MM.1S (cell line): ENCODE measurements at regions not wholly inside any gene's neighbourhood (a gene's known extent, or its start where the extent isn't known, plus 50 kb on each side); places are given as distances from the start of the nearest gene placed in this dataset.

Experiments
- DNase-seq: peaks from one replicate; pipeline ENCODE4 v3.0.0-alpha.2; 2015
- H2AFZ ChIP-seq: fragments of 300-600 bp; sonication (generic); 2 replicates; pipeline ENCODE4 v1.6.0; 2016; ENCODE audit warnings: antibody characterized with exemption, low read length
- H3F3A ChIP-seq: fragments of 300-600 bp; sonication (generic); 2 replicates; pipeline ENCODE4 v1.6.1; 2016; ENCODE audit warnings: mild to moderate bottlenecking, antibody characterized with exemption, low read length, moderate library complexity, mixed read lengths; ENCODE audit not compliant: insufficient read depth
- H3K27ac ChIP-seq: fragments of 300-600 bp; sonication (generic); 2 replicates; pipeline ENCODE4 v1.5.1; 2016; ENCODE audit warnings: mild to moderate bottlenecking, low read length
- H3K27me3 ChIP-seq: fragments of 300-600 bp; sonication (generic); replicated peaks from 2 replicates; pipeline ENCODE4 v1.6.0; 2016; ENCODE audit warnings: low read length; ENCODE audit not compliant: insufficient read depth
- H3K36me3 ChIP-seq: fragments of 300-600 bp; sonication (generic); replicated peaks from 2 replicates; pipeline ENCODE4 v1.6.1; 2016; ENCODE audit warnings: mild to moderate bottlenecking, low read length, mixed read lengths; ENCODE audit not compliant: insufficient read depth
- H3K4me1 ChIP-seq: fragments of 300-600 bp; sonication (generic); 2 replicates; pipeline ENCODE4 v1.6.1; 2016; ENCODE audit warnings: low read length, mixed read lengths
- H3K4me2 ChIP-seq: fragments of 300-600 bp; sonication (generic); 2 replicates; pipeline ENCODE4 v1.6.0; 2016; ENCODE audit warnings: low read depth, low read length
- H3K4me3 ChIP-seq: fragments of 300-600 bp; sonication (generic); 2 replicates; pipeline ENCODE4 v1.5.1; 2016; ENCODE audit warnings: low read length, mixed read lengths
- H3K79me2 ChIP-seq: fragments of 300-600 bp; sonication (generic); 2 replicates; pipeline ENCODE4 v1.6.1; 2016; ENCODE audit warnings: mixed run types, low read length, mixed read lengths
- H3K9ac ChIP-seq: fragments of 300-600 bp; sonication (generic); 2 replicates; pipeline ENCODE4 v1.6.1; 2016; ENCODE audit warnings: low read length, mixed read lengths
- H3K9me2 ChIP-seq: fragments of 300-600 bp; sonication (generic); replicated peaks from 2 replicates; pipeline ENCODE4 v1.6.1; 2016; ENCODE audit warnings: mild to moderate bottlenecking, low read length, mixed read lengths; ENCODE audit not compliant: insufficient read depth
- H3K9me3 ChIP-seq: fragments of 300-600 bp; sonication (generic); replicated peaks from 2 replicates; pipeline ENCODE4 v1.6.1; 2016; ENCODE audit warnings: mild to moderate bottlenecking, low read length, mixed read lengths; ENCODE audit not compliant: insufficient read depth
- H4K20me1 ChIP-seq: fragments of 300-600 bp; sonication (generic); 2 replicates; pipeline ENCODE4 v1.6.1; 2016; ENCODE audit warnings: mild to moderate bottlenecking, low read length, moderate library complexity, mixed read lengths; ENCODE audit not compliant: insufficient read depth
- CTCF ChIP-seq: fragments of 300-600 bp; sonication (generic); IDR thresholded peaks from 2 replicates; pipeline ENCODE4 v1.5.1; 2016; ENCODE audit warnings: antibody characterized with exemption, low read length, mixed read lengths
- EZH2 ChIP-seq: fragments of 300-600 bp; sonication (generic); optimal IDR thresholded peaks from 2 replicates; pipeline ENCODE3; 2017; ENCODE audit warnings: low read depth, mild to moderate bottlenecking, antibody characterized with exemption, low read length, mixed read lengths
- EZH2phosphoT487 ChIP-seq: fragments of 300-600 bp; sonication (generic); IDR thresholded peaks from 2 replicates; pipeline ENCODE4 v1.6.1; 2018; ENCODE audit warnings: antibody characterized with exemption, low read length

GRCh38 chr7:46669028-46669427 is 748.0 kb upstream of the IGFBP3 start:
- no peaks in the 10 kb centered on the region for H3K4me1 ChIP-seq
- no peak for TF ChIP-seq CTCF
- TF ChIP-seq EZH2 = no peak
- TF ChIP-seq EZH2phosphoT487 = no peak
- H3K9ac ChIP-seq = no peak overlapping the region
- H3F3A ChIP-seq = no peaks in the 10 kb centered on the region
- no peak overlapping the region for H3K4me3 ChIP-seq
- no peak overlapping the region for H3K4me2 ChIP-seq
- no peak for DNase-seq
- no peaks in the 10 kb centered on the region for H3K27me3 ChIP-seq
- no peak overlapping the region for H2AFZ ChIP-seq
- no peak overlapping the region for H3K27ac ChIP-seq
- H3K36me3 ChIP-seq = no peaks in the 10 kb centered on the region
- H3K9me2 ChIP-seq = no peaks in the 10 kb centered on the region
- H3K9me3 ChIP-seq = no peaks in the 10 kb centered on the region
- H3K79me2 ChIP-seq = no peaks in the 10 kb centered on the region
- H4K20me1 ChIP-seq = no peaks in the 10 kb centered on the region

DNA sequence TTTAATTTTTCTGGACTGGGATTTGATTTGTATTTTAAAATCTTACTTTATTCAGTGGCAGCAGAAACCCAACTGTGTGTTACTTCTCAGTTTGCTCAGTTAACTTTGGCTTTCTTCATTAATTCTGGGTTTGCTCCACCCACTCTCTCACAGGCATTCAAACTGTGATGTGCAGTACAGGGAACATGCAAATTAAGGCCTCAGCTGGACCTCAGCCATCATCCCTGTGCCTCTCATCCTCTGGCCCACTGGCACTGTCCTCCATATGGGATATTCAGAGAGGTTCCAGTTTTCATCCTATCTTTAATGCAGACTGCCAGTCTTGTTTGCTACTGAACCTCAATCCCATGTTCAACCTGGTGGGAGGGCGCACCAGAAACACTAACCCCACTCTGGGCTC is 743.4 kb upstream of the IGFBP3 start:
- Histone ChIP-seq H3K9me2 (no peaks in the 10 kb centered on the region), H3K36me3 (no peaks in the 10 kb centered on the region), H3K79me2 (no peaks in the 10 kb centered on the region), H3K9me3 (no peaks in the 10 kb centered on the region), H3K4me1 (no peaks in the 10 kb centered on the region), H3K27ac (no peak overlapping the region), H2AFZ (no peak overlapping the region), H4K20me1 (no peaks in the 10 kb centered on the region), H3K4me3 (no peak overlapping the region), H3K4me2 (no peak overlapping the region), H3K27me3 (no peaks in the 10 kb centered on the region), H3F3A (no peaks in the 10 kb centered on the region), H3K9ac (no peak overlapping the region)
- no peak for DNase-seq
- TF ChIP-seq EZH2 = no peak
- TF ChIP-seq CTCF = no peak
- TF ChIP-seq EZH2phosphoT487 = no peak

GRCh38 chr7:46663025-46663424 is 742.0 kb upstream of the IGFBP3 start:
- H3K9me2 ChIP-seq = no peaks in the 10 kb centered on the region
- H3K4me3 ChIP-seq = no peak overlapping the region
- H3K79me2 ChIP-seq = no peaks in the 10 kb centered on the region
- H2AFZ ChIP-seq = no peak overlapping the region
- no peak for DNase-seq
- H3K4me2 ChIP-seq = no peak overlapping the region
- H3K9me3 ChIP-seq = no peaks in the 10 kb centered on the region
- no peaks in the 10 kb centered on the region for H4K20me1 ChIP-seq
- no peaks in the 10 kb centered on the region for H3F3A ChIP-seq
- no peaks in the 10 kb centered on the region for H3K4me1 ChIP-seq
- TF ChIP-seq EZH2 (no peak), EZH2phosphoT487 (no peak), CTCF (no peak)
- H3K27me3 ChIP-seq = no peaks in the 10 kb centered on the region
- H3K27ac ChIP-seq = no peak overlapping the region
- H3K9ac ChIP-seq = no peak overlapping the region
- no peaks in the 10 kb centered on the region for H3K36me3 ChIP-seq

DNA sequence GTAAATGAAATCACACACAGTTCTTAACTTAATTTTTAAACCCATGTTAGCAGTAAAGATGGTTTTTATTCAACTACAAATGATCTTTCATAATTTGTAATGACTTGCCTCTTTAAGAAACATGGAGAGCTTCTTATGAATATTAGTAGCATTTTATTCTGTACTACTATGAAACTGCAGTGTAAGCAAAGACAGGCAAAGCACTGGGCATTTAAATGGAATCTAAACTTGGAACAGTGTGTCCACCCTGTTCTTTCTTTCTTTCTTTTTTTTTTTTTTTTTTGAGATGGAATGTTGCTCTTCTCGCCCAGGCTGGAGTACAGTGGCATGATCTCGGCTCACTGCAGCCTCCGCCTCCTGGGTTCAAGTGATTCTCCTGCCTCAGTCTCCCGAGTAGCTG is 740.4 kb upstream of the IGFBP3 start:
- Histone ChIP-seq H3K9me2 (no peaks in the 10 kb centered on the region), H3K79me2 (no peaks in the 10 kb centered on the region), H3K27ac (no peak overlapping the region), H4K20me1 (no peaks in the 10 kb centered on the region), H3K4me3 (no peak overlapping the region), H3F3A (no peaks in the 10 kb centered on the region), H3K36me3 (no peaks in the 10 kb centered on the region), H3K4me1 (no peaks in the 10 kb centered on the region), H2AFZ (no peak overlapping the region), H3K9me3 (no peaks in the 10 kb centered on the region), H3K27me3 (no peaks in the 10 kb centered on the region), H3K9ac (no peak overlapping the region), H3K4me2 (no peak overlapping the region)
- DNase-seq = no peak
- no peak for TF ChIP-seq EZH2phosphoT487
- no peak for TF ChIP-seq EZH2
- TF ChIP-seq CTCF = no peak
